ENCODE measurements at regions not wholly inside any gene's neighbourhood (a gene's known extent, or its start where the extent isn't known, plus 50 kb on each side); places are given as distances from the start of the nearest gene placed in this dataset.

DNA sequence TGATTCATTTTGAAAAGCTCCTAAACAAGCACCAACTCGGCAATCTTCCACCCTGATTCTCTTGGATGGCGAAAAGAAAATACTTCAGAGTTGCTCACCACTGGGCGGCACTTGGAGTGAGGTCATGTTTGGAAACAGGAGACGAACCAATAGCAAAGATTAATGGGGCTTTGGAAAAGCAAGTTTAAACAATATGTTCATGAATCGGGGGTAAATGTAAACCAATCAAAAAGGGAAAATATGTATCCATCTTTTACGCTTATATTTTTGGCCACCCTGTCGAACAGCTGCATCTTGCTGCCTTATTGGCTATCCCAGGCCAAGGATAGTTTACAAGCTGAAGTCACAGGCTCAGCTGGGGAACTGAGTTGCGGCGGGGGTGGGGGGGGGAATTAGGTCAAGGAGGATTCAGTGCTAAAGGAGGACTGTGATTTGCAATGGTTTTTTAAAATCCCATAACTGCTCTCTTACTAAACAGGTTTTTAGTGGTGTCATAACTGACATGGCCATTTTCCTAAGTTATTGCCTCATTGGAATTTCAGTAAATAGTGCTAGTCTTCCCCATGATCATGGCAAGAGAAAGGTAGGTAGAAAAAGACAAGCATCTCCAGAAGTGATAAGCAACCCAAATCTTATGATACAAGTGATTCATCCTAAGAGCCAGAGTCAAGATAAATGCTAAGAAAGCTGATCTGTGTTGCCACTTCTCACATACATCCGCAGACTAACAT is 210.6 kb downstream of the PHLDA1 start:
- H3K36me3 Mint-ChIP-seq (ENCODE audit: insufficient read depth, unreplicated experiment) = no peaks in the 10 kb centered on the region
- no peak overlapping the region for H3K4me3 Mint-ChIP-seq (ENCODE audit: unreplicated experiment)
- Histone ChIP-seq H3K36me3 (ENCODE audit: control insufficient read depth, insufficient read depth, low read length) (no peaks in the 10 kb centered on the region), H3K4me3 (ENCODE audit: low read depth, low read length) (no peak overlapping the region), H3K27me3 (replicated peaks; ENCODE audit: control insufficient read depth, insufficient read depth, low read length) (no peaks in the 10 kb centered on the region), H3K4me1 (peaks cover 4% of the 10 kb centered on the region; the same call in 1 of the 2 replicates), H3K9me3 (no peaks in the 10 kb centered on the region)
- DNase-seq = no peak
- ChIA-PET POLR2A (no interaction called here), CTCF (no interaction called here)
- H3K4me1 Mint-ChIP-seq (ENCODE audit: low read depth, unreplicated experiment) = peaks cover 6% of the 10 kb centered on the region
- no peak overlapping the region for H3K27ac Mint-ChIP-seq (ENCODE audit: unreplicated experiment)
- no peaks in the 10 kb centered on the region for H3K27me3 Mint-ChIP-seq (ENCODE audit: insufficient read depth, unreplicated experiment)
- TF ChIP-seq, protein P1, sequence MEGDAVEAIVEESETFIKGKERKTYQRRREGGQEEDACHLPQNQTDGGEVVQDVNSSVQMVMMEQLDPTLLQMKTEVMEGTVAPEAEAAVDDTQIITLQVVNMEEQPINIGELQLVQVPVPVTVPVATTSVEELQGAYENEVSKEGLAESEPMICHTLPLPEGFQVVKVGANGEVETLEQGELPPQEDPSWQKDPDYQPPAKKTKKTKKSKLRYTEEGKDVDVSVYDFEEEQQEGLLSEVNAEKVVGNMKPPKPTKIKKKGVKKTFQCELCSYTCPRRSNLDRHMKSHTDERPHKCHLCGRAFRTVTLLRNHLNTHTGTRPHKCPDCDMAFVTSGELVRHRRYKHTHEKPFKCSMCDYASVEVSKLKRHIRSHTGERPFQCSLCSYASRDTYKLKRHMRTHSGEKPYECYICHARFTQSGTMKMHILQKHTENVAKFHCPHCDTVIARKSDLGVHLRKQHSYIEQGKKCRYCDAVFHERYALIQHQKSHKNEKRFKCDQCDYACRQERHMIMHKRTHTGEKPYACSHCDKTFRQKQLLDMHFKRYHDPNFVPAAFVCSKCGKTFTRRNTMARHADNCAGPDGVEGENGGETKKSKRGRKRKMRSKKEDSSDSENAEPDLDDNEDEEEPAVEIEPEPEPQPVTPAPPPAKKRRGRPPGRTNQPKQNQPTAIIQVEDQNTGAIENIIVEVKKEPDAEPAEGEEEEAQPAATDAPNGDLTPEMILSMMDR (IDR thresholded peaks at IDR 0.05; ENCODE audit: insufficient read depth in 1 of 2, low read depth in 1 of 2, low read length in 1 of 2, severe bottlenecking in 1 of 2, unreplicated experiment in 1 of 2) = no peak
- intact Hi-C loops (cut with micrococcal nuclease; ENCODE audit: unreplicated experiment) = loop anchor here (2.0 kb wide), 1 partner anchor 216 kb away; no protein-coding TSS in a partner anchor
- H3K9me3 Mint-ChIP-seq (ENCODE audit: unreplicated experiment) = no peaks in the 10 kb centered on the region
- BruUV-seq (replicated peaks) = no TSS peak

GRCh38 chr12:75820071-75820470 is 211.5 kb downstream of the PHLDA1 start:
- Histone ChIP-seq H3K4me1 (peaks cover 4% of the 10 kb centered on the region; the same call in 1 of the 2 replicates), H3K9me3 (no peaks in the 10 kb centered on the region), H3K36me3 (ENCODE audit: control insufficient read depth, insufficient read depth, low read length) (no peaks in the 10 kb centered on the region), H3K4me3 (ENCODE audit: low read depth, low read length) (no peak overlapping the region), H3K27me3 (replicated peaks; ENCODE audit: control insufficient read depth, insufficient read depth, low read length) (no peaks in the 10 kb centered on the region)
- no peaks in the 10 kb centered on the region for H3K27me3 Mint-ChIP-seq (ENCODE audit: insufficient read depth, unreplicated experiment)
- no peaks in the 10 kb centered on the region for H3K36me3 Mint-ChIP-seq (ENCODE audit: insufficient read depth, unreplicated experiment)
- H3K4me3 Mint-ChIP-seq (ENCODE audit: unreplicated experiment) = no peak overlapping the region
- intact Hi-C loops (cut with micrococcal nuclease; ENCODE audit: unreplicated experiment) = loop anchor here (2.0 kb wide), 1 partner anchor 217 kb away; no protein-coding TSS in a partner anchor
- no peaks in the 10 kb centered on the region for H3K9me3 Mint-ChIP-seq (ENCODE audit: unreplicated experiment)
- CTCF ChIA-PET = no interaction called here
- POLR2A ChIA-PET = no interaction called here
- BruUV-seq (replicated peaks) = no TSS peak
- H3K27ac Mint-ChIP-seq (ENCODE audit: unreplicated experiment) = no peak overlapping the region
- TF ChIP-seq, protein P1 (IDR thresholded peaks at IDR 0.05; ENCODE audit: insufficient read depth in 1 of 2, low read depth in 1 of 2, low read length in 1 of 2, severe bottlenecking in 1 of 2, unreplicated experiment in 1 of 2) = no peak
- H3K4me1 Mint-ChIP-seq (ENCODE audit: low read depth, unreplicated experiment) = peaks cover 6% of the 10 kb centered on the region
- no peak for DNase-seq

DNA sequence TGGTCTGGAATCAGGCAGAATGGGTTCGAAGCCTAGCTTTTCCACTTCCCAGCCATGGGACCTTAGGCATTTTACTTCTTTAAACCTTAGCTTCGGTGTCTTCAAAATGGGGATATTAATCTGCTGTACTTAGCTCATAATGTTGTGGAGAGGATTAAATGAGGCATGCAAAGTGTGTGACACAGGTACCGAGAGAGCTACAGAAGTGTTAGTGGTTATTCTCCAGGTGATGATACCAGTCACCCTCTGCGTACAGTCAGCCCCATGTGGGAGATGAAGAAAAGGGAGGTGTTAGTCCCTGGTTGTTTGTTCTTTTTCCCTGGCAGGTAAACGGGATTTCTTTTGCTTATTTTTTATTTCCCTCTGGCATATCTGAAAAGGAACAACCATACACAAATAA is 212.1 kb downstream of the PHLDA1 start:
- ChIA-PET CTCF (no interaction called here), POLR2A (no interaction called here)
- no peaks in the 10 kb centered on the region for H3K36me3 ChIP-seq (ENCODE audit: control insufficient read depth, insufficient read depth, low read length)
- Mint-ChIP-seq H3K9me3 (ENCODE audit: unreplicated experiment) (no peaks in the 10 kb centered on the region), H3K4me1 (ENCODE audit: low read depth, unreplicated experiment) (peaks cover 6% of the 10 kb centered on the region), H3K36me3 (ENCODE audit: insufficient read depth, unreplicated experiment) (no peaks in the 10 kb centered on the region), H3K4me3 (ENCODE audit: unreplicated experiment) (no peak overlapping the region), H3K27ac (ENCODE audit: unreplicated experiment) (no peak overlapping the region), H3K27me3 (ENCODE audit: insufficient read depth, unreplicated experiment) (no peaks in the 10 kb centered on the region)
- TF ChIP-seq, protein P1 (IDR thresholded peaks at IDR 0.05; ENCODE audit: insufficient read depth in 1 of 2, low read depth in 1 of 2, low read length in 1 of 2, severe bottlenecking in 1 of 2, unreplicated experiment in 1 of 2) = no peak
- no peaks in the 10 kb centered on the region for H3K27me3 ChIP-seq (replicated peaks; ENCODE audit: control insufficient read depth, insufficient read depth, low read length)
- H3K4me3 ChIP-seq (ENCODE audit: low read depth, low read length) = no peak overlapping the region
- H3K9me3 ChIP-seq = no peaks in the 10 kb centered on the region
- H3K4me1 ChIP-seq = peaks cover 4% of the 10 kb centered on the region; the same call in 1 of the 2 replicates
- intact Hi-C loops (cut with micrococcal nuclease; ENCODE audit: unreplicated experiment) = no loop called here
- no TSS peak for BruUV-seq (replicated peaks)
- DNase-seq = no peak
